Lung (tissue), 11 donors: ENCODE measurements at regions not wholly inside any gene's neighbourhood (a gene's known extent, or its start where the extent isn't known, plus 50 kb on each side); places are given as distances from the start of the nearest gene placed in this dataset.

ENCODE experiments used
- ATAC-seq: fragments of 200-7000 bp; cut with Tn5 transposase; one replicate; pipeline ENCODE4 v1.9.1; 2020; ENCODE audit warnings: moderate number of reproducible peaks; ENCODE audit not compliant: insufficient read depth, low FRiP score
- DNase-seq, 3 donors: peaks; one replicate each; pipeline ENCODE4 v3.0.0-alpha.2; 2013 to 2017
- H3K27ac ChIP-seq, 2 donors: one replicate each; pipeline ENCODE4 v1.5.1; 2013; ENCODE audit warnings: mild to moderate bottlenecking in 2 of 2, moderate library complexity in 2 of 2, control low read depth in 1 of 2, inconsistent platforms in 1 of 2, low read depth in 1 of 2, low read length in 1 of 2
- H3K27me3 ChIP-seq, 3 donors: one replicate each; pipeline ENCODE4 v1.5.1; 2013; ENCODE audit warnings: low read length in 2 of 3; ENCODE audit not compliant: control insufficient read depth in 3 of 3, insufficient read depth in 3 of 3
- H3K36me3 ChIP-seq, 4 donors: one replicate each; pipeline ENCODE4 v1.5.1; 2013; ENCODE audit warnings: low read length in 4 of 4, mild to moderate bottlenecking in 1 of 4, moderate library complexity in 1 of 4; ENCODE audit not compliant: control insufficient read depth in 4 of 4, insufficient read depth in 4 of 4
- H3K4me1 ChIP-seq, 5 donors: one replicate each; pipeline ENCODE4 v1.5.1; 2013; ENCODE audit warnings: low read length in 5 of 5, mild to moderate bottlenecking in 2 of 5, moderate library complexity in 1 of 5; ENCODE audit not compliant: control insufficient read depth in 5 of 5, insufficient read depth in 5 of 5
- H3K4me3 ChIP-seq: one replicate; pipeline ENCODE4 v1.5.1; 2013; ENCODE audit warnings: mild to moderate bottlenecking, control low read depth, moderate library complexity
- H3K9ac ChIP-seq, 2 donors: one replicate each; pipeline ENCODE4 v1.5.1; 2013; ENCODE audit warnings: low read length in 2 of 2, control low read depth in 1 of 2; ENCODE audit not compliant: insufficient read depth in 1 of 2
- H3K9me3 ChIP-seq, 4 donors: one replicate each; pipeline ENCODE4 v1.5.1; 2013; ENCODE audit warnings: low read length in 3 of 4, mild to moderate bottlenecking in 1 of 4, moderate library complexity in 1 of 4; ENCODE audit not compliant: control insufficient read depth in 4 of 4, insufficient read depth in 3 of 4
- CTCF ChIP-seq: IDR thresholded peaks from 2 replicates; pipeline ENCODE4 v1.5.1; 2012; ENCODE audit warnings: mild to moderate bottlenecking; ENCODE audit errors: control extremely low read depth, extremely low read depth
- WGBS, 2 donors: extraction: QIAGEN DNeasy Blood & Tissue Kit; methylation state at CpG; one replicate each; pipeline ENCODE4 v1.1.7; 2013; 5-methylcytosine and 5-hydroxymethylcytosine counted together
- donor health status: control.
- donor health status: control.
- donor health status: Bipolar disorder and iron deficiency.
- donor health status: healthy.
- donor health status: DM: yes; HTN: yes; CAD: no.

DNA sequence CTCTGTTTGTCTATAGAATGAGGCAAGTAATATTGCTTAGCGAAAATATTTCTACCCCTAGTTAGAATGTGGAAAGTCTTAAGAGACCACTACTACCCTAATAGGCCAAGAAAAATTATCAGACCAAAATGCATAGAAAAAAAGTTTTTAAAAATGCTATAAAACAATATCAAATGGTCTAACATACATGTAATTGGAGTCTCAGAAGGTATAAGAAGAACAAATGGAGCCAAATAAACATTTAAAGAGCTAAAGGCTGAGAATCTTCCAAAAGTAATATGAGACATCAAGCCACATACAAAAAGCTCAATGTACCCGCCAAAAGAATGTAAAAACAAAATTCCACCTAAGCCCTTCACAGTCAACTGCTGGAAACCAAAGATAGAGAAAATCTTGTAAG lies 133.5 kb upstream of the GADL1 start:
- ATAC-seq (no peak), DNase-seq (no peak)
- no peak overlapping the region for H3K27ac ChIP-seq
- TF ChIP-seq CTCF = no peak
- no peaks in the 10 kb centered on the region for H3K27me3 ChIP-seq
- H3K36me3 ChIP-seq = no peaks in the 10 kb centered on the region
- H3K4me3 ChIP-seq = no peak overlapping the region
- 95% methylated on average over 2 of the region's 2 CpGs for WGBS, 2 donors
- H3K9ac ChIP-seq = no peak overlapping the region
- H3K4me1 ChIP-seq = no peaks in the 10 kb centered on the region
- peaks cover 0 to 7% (median 2%) of the 10 kb centered on the region in 4 donors for H3K9me3 ChIP-seq

GRCh38 chr3:31028766-31029165 lies 134.3 kb upstream of the GADL1 start:
- DNase-seq (no peak), ATAC-seq (no peak)
- H3K27me3 ChIP-seq = no peaks in the 10 kb centered on the region
- H3K4me3 ChIP-seq = no peak overlapping the region
- no peak overlapping the region for H3K27ac ChIP-seq
- H3K9ac ChIP-seq = no peak overlapping the region
- TF ChIP-seq CTCF = no peak
- H3K9me3 ChIP-seq = peaks cover 0 to 7% (median 2%) of the 10 kb centered on the region in 4 donors
- H3K4me1 ChIP-seq = no peaks in the 10 kb centered on the region
- no peaks in the 10 kb centered on the region for H3K36me3 ChIP-seq
- 80 to 87% methylated on average over 1 of the region's 1 CpG for WGBS, 2 donors

DNA sequence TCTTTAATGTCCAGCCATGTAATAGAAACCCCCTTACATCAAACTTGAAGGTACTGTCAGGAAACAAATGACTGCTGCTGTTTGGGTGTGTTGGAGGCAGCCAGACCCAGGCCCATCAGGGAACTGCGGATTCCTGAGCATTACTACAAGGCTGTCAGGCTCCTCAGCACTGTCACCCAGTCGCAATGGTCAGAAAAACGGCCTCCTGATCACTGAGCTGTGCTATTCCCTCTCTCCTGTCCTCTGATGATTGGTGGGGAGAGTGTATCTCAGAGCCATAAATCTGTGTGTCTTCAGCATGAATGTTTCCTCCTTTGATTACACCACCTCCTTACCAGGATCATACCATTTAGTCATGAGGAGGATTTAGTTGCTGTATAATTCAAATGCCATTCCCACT lies 135.2 kb upstream of the GADL1 start:
- no peaks in the 10 kb centered on the region for H3K4me1 ChIP-seq
- no peak for ATAC-seq
- no peak for TF ChIP-seq CTCF
- 93 to 94% methylated on average over 3 of the region's 3 CpGs for WGBS, 2 donors
- H3K9ac ChIP-seq = no peak overlapping the region
- no peak overlapping the region for H3K4me3 ChIP-seq
- no peaks in the 10 kb centered on the region for H3K36me3 ChIP-seq
- no peak for DNase-seq
- no peaks in the 10 kb centered on the region for H3K27me3 ChIP-seq
- H3K9me3 ChIP-seq = peaks cover 0 to 7% (median 2%) of the 10 kb centered on the region in 4 donors
- no peak overlapping the region for H3K27ac ChIP-seq

DNA sequence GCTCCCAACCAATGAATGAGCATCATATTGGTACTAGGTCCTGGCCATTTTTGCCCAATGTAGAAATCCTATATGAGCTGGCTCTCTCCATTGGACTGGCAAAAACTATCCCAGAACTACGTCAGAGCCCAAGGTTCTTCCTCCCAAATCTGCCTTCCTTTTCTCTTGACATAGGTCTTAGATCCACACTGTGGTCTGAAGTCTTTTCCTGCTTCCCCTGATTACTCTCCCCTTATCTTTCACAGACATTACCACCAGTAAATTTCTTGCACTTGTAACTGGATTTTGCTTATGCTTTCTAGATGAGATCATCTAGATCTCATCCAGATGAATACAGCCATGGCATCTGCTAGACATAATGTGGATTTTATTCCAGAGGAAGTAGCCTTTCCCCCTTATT lies 141.2 kb upstream of the GADL1 start:
- 59 to 65% methylated on average over 1 of the region's 1 CpG for WGBS, 2 donors
- ATAC-seq = no peak

More for the DNA sequence above, 141.2 kb upstream of the GADL1 start:
- no peak overlapping the region for H3K27ac ChIP-seq
- DNase-seq = no peak
- H3K9ac ChIP-seq = no peak overlapping the region
- no peaks in the 10 kb centered on the region for H3K4me1 ChIP-seq
- TF ChIP-seq CTCF = no peak
- no peaks in the 10 kb centered on the region for H3K36me3 ChIP-seq
- no peaks in the 10 kb centered on the region for H3K27me3 ChIP-seq
- no peaks in the 10 kb centered on the region for H3K9me3 ChIP-seq
- no peak overlapping the region for H3K4me3 ChIP-seq
